Spleen (tissue), 11 donors: ENCODE measurements at regions not wholly inside any gene's neighbourhood (a gene's known extent, or its start where the extent isn't known, plus 50 kb on each side); places are given as distances from the start of the nearest gene placed in this dataset.
A peak's percentile ranks its signal among the peaks of the same experiment; 100 is the strongest.
"Not testable (repeated sequence)": the region's sequence is repeated elsewhere in the genome, so short reads cannot be mapped to it uniquely, and the experiment has no call there.

Experiments used
- DNase-seq: peaks from one replicate; pipeline ENCODE4 v3.0.0-alpha.2; 2020
- H3K27ac ChIP-seq, 8 donors: fragments of 200-600 bp; sonication (generic) in 7 of 8; 1 replicate in 4 of 8; 2 replicates in 4 of 8; pipeline versions ENCODE4 v1.5.0 to v1.8.0; 2016 to 2021; ENCODE audit warnings: inconsistent platforms in 4 of 8, mild to moderate bottlenecking in 4 of 8, moderate library complexity in 1 of 8
- H3K27me3 ChIP-seq, 7 donors: fragments of 200-600 bp; sonication (generic) in 6 of 7; replicated peaks in 1 of 7; 1 replicate in 4 of 7; 2 replicates in 3 of 7; pipeline versions ENCODE4 v1.5.0 to v1.8.0; 2016 to 2021; ENCODE audit warnings: inconsistent platforms in 3 of 7, mild to moderate bottlenecking in 1 of 7
- H3K36me3 ChIP-seq, 6 donors: fragments of 200-600 bp; sonication (generic) in 5 of 6; 1 replicate in 4 of 6; 2 replicates in 2 of 6; pipeline versions ENCODE4 v1.5.0 to v1.8.0; 2016 to 2021; ENCODE audit warnings: inconsistent platforms in 2 of 6
- H3K4me1 ChIP-seq, 6 donors: fragments of 200-600 bp; sonication (generic) in 5 of 6; 1 replicate in 3 of 6; 2 replicates in 3 of 6; pipeline versions ENCODE4 v1.5.0 to v1.8.0; 2016 to 2021; ENCODE audit warnings: inconsistent platforms in 3 of 6
- H3K4me3 ChIP-seq, 8 donors: fragments of 200-600 bp; sonication (generic) in 7 of 8; 1 replicate in 4 of 8; 2 replicates in 4 of 8; pipeline versions ENCODE4 v1.5.0 to v1.8.0; 2016 to 2021; ENCODE audit warnings: inconsistent platforms in 4 of 8, mild to moderate bottlenecking in 4 of 8, moderate library complexity in 2 of 8
- H3K9me3 ChIP-seq, 8 donors: fragments of 200-600 bp; sonication (generic) in 7 of 8; 1 replicate in 4 of 8; 2 replicates in 4 of 8; pipeline versions ENCODE4 v1.5.0 to v1.8.0; 2016 to 2021; ENCODE audit warnings: inconsistent platforms in 4 of 8
- POLR2A ChIP-seq, 3 donors: fragments of 450-650 bp; IDR thresholded peaks; one replicate each; pipeline ENCODE4 v1.5.1; 2017; ENCODE audit warnings: antibody characterized with exemption in 3 of 3, mild to moderate bottlenecking in 1 of 3
- POLR2AphosphoS5 ChIP-seq, 3 donors: sonication (generic); formaldehyde crosslinking; IDR thresholded peaks; one replicate each; pipeline ENCODE4 v1.5.1; 2017; ENCODE audit warnings: antibody characterized with exemption in 3 of 3
- WGBS, 5 donors: extraction: QIAGEN DNeasy Blood & Tissue Kit in 3 of 5; methylation state at CpG; one replicate each; pipeline versions ENCODE4 v1.1.5 to v1.1.7; 2013 to 2018; 5-methylcytosine and 5-hydroxymethylcytosine counted together
- intact Hi-C: fragments of 100-400 bp; cut with DNase I; formaldehyde crosslinking; loops from one replicate; pipeline ENCODE4 v1.15.0; 2023; ENCODE audit warnings: low total_unique reads
- TF ChIP-seq, protein P1 (sequence below), 11 experiments: fragments of 200-600 bp in 7 of 11; fragments of 450-650 bp in 4 of 11; sonication (generic) in 4 of 11; IDR thresholded peaks in 8 of 11; conservative IDR thresholded peaks in 3 of 11; 1 replicate in 7 of 11; 2 replicates in 4 of 11; pipeline versions ENCODE4 v1.4.0 to v1.8.0; 2016 to 2021; ENCODE audit warnings: antibody characterized with exemption in 11 of 11, inconsistent platforms in 4 of 11, mild to moderate bottlenecking in 1 of 11
- donor health status: healthy with polysubstance abuse.
- donor health status: DM: no; HTN: no; CAD: no; lungs with moderate emphysema.
- donor health status: DM: no; HTN: no; CAD: no.
- donor health status: Bipolar disorder and iron deficiency.
- donor health status: healthy.
- donor health status: DM: no; HTN: no; CAD: no.
- donor health status: DM: yes; HTN: yes; CAD: no.

DNA sequence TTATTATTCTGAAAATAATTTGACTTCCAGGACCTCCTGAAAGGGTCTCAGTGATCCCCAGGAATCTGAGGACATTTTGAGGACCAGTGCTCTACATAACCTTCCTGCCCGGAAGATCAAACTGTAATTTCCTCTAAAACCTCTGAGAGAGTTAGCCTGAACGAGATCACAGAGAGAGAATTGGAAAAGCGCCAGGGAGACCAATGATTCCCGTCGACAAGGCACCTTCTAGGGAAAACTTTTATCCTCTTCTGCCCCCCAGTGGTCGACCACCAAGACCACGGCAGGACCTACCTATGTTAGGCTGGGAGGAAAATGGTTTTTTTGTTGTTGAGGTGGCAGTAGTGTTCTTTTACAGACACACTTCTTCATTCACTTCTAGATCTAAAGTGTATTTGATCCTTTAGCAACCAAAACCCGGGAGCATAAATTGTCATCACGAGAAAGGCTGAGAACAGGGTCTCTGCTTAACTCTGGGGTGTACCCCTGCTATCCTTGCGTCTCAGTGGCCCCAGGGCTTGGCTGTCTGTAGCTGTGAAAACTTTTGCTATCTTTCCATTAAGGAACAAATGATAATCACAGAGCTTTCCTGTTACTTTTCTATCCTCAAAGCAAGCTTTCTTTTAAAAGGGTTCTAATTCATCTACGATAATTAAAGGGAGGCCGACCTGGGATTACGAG lies 62.9 kb upstream of the NID2 start:
- Histone ChIP-seq H3K27me3 (no peaks in the 10 kb centered on the region), H3K4me1 (peaks cover 6 to 13% (median 11%) of the 10 kb centered on the region in 6 donors), H3K36me3 (no peaks in the 10 kb centered on the region), H3K27ac (no peak overlapping the region), H3K4me3 (no peak overlapping the region), H3K9me3 (peaks cover 0 to 28% (median 20%) of the 10 kb centered on the region in 8 donors)
- no peak for DNase-seq
- TF ChIP-seq POLR2A (IDR thresholded peaks at IDR 0.05) (no peak), POLR2AphosphoS5 (IDR thresholded peaks at IDR 0.05) (peak in 1 of 3 donors; percentile 33)
- TF ChIP-seq, protein P1, sequence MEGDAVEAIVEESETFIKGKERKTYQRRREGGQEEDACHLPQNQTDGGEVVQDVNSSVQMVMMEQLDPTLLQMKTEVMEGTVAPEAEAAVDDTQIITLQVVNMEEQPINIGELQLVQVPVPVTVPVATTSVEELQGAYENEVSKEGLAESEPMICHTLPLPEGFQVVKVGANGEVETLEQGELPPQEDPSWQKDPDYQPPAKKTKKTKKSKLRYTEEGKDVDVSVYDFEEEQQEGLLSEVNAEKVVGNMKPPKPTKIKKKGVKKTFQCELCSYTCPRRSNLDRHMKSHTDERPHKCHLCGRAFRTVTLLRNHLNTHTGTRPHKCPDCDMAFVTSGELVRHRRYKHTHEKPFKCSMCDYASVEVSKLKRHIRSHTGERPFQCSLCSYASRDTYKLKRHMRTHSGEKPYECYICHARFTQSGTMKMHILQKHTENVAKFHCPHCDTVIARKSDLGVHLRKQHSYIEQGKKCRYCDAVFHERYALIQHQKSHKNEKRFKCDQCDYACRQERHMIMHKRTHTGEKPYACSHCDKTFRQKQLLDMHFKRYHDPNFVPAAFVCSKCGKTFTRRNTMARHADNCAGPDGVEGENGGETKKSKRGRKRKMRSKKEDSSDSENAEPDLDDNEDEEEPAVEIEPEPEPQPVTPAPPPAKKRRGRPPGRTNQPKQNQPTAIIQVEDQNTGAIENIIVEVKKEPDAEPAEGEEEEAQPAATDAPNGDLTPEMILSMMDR (IDR thresholded peaks at IDR 0.05 in 8 of 11, conservative IDR thresholded peaks at IDR 0.05 in 3 of 11), result peak; percentile 34 to 71 (median 55)
- WGBS, 5 donors, result 31 to 36% (median 32%) methylated on average over 13 of the region's 13 CpGs
- intact Hi-C loops, result no loop called here

DNA sequence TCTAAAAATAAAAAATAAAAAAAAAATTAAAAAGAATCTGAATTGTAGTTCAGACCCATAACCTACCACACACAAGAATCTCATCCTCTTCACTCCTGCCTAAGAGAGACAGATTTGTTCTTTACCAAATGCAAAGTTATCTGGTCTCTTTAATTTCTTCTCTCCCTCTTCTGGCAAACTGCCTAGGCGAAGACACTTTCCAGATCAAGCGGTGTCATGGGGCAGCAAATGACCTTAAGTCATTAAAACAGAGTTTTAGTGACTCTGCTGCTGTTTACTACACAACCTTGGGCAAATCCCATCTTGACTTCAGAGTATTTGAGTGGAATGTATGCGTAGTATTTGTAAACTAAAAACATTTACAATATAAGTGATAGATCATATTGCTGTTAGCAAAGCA lies 60.9 kb upstream of the NID2 start:
- no peak for DNase-seq
- no peak for TF ChIP-seq POLR2AphosphoS5 (IDR thresholded peaks at IDR 0.05)
- TF ChIP-seq, protein P1 (IDR thresholded peaks at IDR 0.05 in 8 of 11, conservative IDR thresholded peaks at IDR 0.05 in 3 of 11), result no peak
- TF ChIP-seq POLR2A (IDR thresholded peaks at IDR 0.05), result no peak
- H3K4me3 ChIP-seq, result no peak overlapping the region
- H3K4me1 ChIP-seq, result peaks cover 6 to 28% (median 12%) of the 10 kb centered on the region in 6 donors
- H3K27me3 ChIP-seq, result no peaks in the 10 kb centered on the region
- peaks cover 0 to 7% (median 5%) of the 10 kb centered on the region in 8 donors for H3K9me3 ChIP-seq
- intact Hi-C loops, result loop anchor here (10.0 kb wide), 1 partner anchor 125 kb away; no protein-coding TSS in a partner anchor
- H3K36me3 ChIP-seq, result no peaks in the 10 kb centered on the region
- 73 to 95% (median 87%) methylated on average over 3 of the region's 3 CpGs for whole genome bisulfite sequencing, 5 donors
- no peak overlapping the region for H3K27ac ChIP-seq

DNA sequence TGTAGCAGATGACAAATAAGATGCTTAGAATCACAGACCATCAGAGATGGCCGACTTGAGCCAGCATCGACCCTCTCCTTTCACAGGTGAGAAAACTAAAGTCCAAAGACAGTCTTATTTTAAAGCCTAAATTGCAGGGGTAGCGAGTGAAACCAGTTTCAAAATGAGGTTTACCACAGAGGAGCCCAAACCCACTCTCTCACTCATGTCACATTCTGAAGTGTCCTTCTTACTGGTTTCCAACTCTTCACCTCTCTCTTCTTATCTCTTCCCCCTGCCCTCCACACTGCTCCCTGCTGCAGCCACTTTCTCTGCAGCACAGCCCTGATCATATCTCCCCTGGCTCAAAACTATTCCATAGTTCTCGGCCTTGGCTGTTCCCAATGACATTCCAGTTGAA lies 57.0 kb upstream of the NID2 start:
- Histone ChIP-seq H3K27ac (no peak overlapping the region), H3K4me3 (no peak overlapping the region), H3K9me3 (no peaks in the 10 kb centered on the region), H3K36me3 (no peaks in the 10 kb centered on the region), H3K4me1 (peaks cover 0 to 17% (median under 1%) of the 10 kb centered on the region in 6 donors), H3K27me3 (no peaks in the 10 kb centered on the region)
- no peak for TF ChIP-seq POLR2A (IDR thresholded peaks at IDR 0.05)
- 75 to 88% (median 81%) methylated on average over 4 of the region's 4 CpGs for WGBS, 5 donors
- intact Hi-C loops, result loop anchor here (10.0 kb wide), 1 partner anchor 121 kb away; no protein-coding TSS in a partner anchor
- no peak for DNase-seq

DNA sequence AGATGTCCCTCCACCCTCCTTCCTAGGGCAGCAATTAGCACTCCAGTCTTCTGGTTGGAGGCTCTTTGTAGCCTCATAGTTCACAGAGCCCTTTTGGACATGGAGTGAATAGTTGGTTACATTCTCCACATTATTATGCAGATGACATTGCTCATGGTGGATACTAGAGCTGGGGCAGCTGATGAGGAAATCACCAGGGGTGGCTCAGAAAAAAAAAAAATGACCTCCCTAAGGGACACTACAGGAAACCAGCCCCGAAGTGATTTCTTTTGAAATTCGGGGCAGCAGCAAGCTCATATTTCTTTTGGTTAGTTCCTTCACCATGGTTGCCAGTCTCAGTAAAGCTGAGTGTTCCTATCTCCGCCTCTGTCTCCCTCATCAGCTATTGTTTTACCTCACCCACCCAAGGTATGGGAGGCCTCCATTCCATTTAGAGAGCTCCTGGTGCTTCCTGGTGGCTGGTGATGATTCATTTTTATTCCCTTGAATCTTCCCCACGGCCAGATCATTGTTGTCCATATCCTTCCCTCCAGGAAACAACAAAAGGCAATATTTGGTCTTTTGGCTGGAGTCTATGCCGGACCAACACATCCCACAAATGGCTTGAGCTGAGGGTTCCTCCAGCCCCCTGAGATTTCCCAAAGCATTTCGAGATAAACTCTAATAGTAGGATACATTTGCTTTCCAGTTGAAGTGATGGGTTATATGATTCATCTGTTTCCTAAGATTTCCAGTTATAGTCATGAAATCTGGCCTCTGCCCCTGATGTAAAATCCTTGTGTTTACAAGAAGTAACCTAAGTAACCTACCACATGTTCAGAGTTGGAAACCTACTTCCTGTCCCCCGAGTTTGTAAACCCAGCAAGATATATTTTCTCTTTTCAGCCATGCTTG lies 56.2 kb upstream of the NID2 start:
- intact Hi-C loops, result loop anchor here (10.0 kb wide), 1 partner anchor 120 kb away; no protein-coding TSS in a partner anchor
- peaks cover 0 to 17% (median 0%) of the 10 kb centered on the region in 6 donors for H3K4me1 ChIP-seq
- no peak overlapping the region for H3K27ac ChIP-seq
- H3K36me3 ChIP-seq, result no peaks in the 10 kb centered on the region
- H3K9me3 ChIP-seq, result no peaks in the 10 kb centered on the region
- TF ChIP-seq POLR2A (IDR thresholded peaks at IDR 0.05), result no peak
- no peak for TF ChIP-seq POLR2AphosphoS5 (IDR thresholded peaks at IDR 0.05)
- TF ChIP-seq, protein P1 (IDR thresholded peaks at IDR 0.05 in 8 of 11, conservative IDR thresholded peaks at IDR 0.05 in 3 of 11), result no peak
- WGBS, 5 donors, result 45 to 58% (median 53%) methylated on average over 7 of the region's 7 CpGs
- no peaks in the 10 kb centered on the region for H3K27me3 ChIP-seq
- DNase-seq, result no peak
- H3K4me3 ChIP-seq, result no peak overlapping the region

DNA sequence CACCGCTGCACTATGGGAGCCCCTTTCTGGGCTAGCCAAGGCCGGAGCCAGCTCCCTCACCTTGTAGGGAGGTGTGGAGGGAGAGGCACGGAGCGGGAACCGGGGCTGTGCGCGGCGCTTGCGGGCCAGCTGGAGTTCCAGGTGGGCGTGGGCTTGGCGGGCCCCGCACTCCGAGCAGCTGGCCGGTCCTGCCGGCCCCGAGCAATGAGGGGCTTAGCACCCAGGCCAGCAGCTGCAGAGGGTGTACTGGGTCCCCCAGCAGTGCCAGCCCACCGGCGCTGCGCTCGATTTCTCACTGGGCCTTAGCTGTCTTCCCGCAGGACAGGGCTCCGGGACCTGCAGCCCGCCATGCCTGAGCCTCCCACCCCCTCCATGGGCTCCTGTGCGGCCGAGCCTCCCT lies 53.3 kb upstream of the NID2 start:
- H3K36me3 ChIP-seq, H3K4me3 ChIP-seq, DNase-seq, H3K27me3 ChIP-seq, H3K9me3 ChIP-seq, H3K27ac ChIP-seq: not testable (repeated sequence)
- intact Hi-C loops, result loop anchor here (10.0 kb wide), 1 partner anchor 117 kb away; no protein-coding TSS in a partner anchor
- H3K4me1 ChIP-seq, result peaks cover 0 to 17% (median 0%) of the 10 kb centered on the region in 6 donors
- 93 to 100% (median 97%) methylated on average over 3 to 25 of the region's 25 CpGs for whole genome bisulfite sequencing, 5 donors
